C1 segment of cervical spinal cord (tissue), 14 donors: ENCODE measurements at regions not wholly inside any gene's neighbourhood (a gene's known extent, or its start where the extent isn't known, plus 50 kb on each side); places are given as distances from the start of the nearest gene placed in this dataset.

Experiments used
- DNase-seq, 14 donors: peaks; one replicate each; lab custom pipeline; 2025; lab: John Stamatoyannopoulos, UW

DNA sequence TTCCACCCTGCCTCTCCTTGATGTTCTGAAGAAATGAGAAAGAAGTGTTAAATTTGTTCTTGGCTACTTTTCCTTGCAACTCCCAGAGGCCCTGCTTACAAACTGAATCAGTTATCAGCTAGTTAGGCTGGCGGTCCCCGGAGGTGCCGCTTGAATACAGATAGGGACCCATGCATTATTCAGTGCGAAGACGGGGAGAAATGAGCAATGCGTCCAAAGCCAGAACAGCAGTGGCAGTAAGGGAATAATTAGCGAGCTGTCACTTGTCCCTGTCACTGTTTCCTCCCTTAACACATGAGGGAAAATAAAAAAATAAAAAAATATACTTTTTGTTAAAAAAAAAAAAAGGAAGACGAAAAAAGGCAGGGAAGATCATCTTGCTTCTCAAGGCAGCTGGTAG, 528.1 kb downstream of the MN1 start:
- no peak for DNase-seq

DNA sequence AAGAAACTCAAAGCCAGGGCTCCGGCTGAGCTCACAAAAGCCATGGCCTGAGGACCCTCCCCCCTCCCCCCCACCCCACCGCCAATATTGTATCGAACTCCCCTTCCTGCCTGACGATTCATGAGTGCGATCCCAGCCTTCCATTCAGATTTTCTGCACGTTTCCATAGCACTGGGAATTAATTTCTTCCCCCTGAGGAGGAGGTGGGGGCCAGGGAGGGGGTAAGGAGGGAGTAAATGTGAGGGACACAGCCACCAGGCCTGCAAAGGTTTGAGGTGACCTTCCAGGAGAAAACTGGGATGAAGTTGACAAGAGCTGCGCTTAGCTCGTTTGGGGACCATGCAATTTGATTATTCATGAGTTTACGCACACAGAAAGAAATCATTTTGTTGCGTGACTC, 527.7 kb downstream of the MN1 start:
- no peak for DNase-seq

DNA sequence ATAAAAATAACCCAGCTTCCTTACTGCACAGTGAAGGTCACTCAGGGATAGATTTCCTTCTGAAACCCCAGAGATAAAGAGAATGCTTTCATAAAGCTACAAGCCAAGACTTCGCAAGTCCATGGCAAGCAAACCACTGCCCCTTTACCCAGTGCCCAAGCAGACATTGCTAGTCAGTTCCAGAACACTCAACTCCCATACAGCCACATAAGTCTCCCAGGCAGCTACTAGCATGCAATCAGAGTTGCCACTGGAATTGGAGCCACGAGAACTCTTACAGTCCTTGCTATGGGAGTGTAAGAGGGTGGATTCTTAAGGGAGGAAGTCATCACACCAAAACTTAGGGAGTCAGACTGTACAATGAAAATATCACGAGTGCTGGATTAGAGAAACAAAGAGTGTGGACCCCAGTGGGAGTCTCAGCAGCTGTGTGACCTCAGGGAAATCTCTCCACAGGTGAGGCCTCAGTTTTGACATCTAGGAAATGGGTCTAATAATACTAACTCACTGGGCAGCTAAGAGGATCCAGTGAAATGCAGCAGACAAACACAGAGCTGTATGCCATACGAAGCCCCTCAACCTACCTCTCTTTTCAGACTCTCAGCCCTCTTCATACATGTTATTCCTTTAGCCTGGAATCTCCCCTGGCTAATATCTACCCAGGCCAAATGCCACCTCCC, 526.6 kb downstream of the MN1 start:
- DNase-seq = no peak

DNA sequence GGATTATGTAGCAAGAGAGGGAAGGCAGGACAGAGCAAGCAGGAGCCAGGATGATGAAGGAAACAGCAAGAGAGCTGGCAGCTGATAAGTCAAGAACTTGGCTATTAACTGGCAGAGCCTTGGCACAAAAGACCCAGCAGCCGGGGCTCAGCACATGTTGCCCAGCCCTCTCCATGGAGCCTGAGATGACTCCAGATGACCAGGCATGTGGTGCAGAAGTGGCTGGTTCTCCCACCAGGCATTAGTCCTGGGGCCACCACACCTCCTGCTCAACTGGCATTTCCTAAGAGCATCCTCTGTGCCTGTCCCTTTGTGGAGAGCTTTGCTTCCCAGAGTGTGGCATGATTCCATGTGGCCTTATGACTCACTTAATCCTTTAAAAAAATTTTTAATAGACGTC, 522.6 kb downstream of the MN1 start:
- no peak for DNase-seq

DNA sequence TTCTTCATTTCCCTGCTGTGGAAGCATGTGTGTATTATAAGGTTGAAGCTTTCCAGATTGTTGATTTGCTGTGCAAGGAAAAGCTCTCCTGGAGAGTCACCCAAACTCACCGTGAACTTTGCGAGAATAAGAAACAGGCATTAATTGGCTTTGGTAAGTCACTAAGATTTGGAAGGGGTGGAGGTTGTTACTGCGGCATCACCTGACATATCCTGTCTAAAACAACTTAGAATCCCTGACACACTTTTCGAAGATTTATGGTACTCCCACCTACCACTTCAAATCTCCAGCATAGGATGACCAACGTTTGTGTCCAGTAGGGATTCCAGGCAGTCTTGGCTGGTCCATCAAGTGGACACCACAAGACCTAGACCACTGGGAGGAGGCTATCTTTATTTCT, 518.3 kb downstream of the MN1 start:
- no peak for DNase-seq

DNA sequence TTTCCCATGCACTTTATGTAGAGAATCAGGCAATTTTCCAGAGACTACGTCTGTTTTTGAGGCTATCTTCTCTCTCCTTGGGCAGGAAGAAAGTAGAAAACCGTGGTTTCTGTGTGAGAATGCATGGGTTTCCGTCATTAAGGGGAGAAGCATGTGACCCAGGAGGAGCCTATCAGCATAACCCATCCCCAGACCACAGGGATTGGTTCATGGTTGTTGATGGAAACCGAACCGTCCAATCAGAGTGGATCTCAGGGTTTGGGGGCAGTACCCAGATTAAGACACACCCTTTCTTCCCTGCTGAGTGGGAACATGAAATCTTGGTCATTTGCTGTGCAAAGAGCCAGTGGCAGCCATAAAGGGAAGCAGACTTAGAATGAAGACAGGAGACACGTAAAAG, 517.8 kb downstream of the MN1 start:
- DNase-seq = no peak

DNA sequence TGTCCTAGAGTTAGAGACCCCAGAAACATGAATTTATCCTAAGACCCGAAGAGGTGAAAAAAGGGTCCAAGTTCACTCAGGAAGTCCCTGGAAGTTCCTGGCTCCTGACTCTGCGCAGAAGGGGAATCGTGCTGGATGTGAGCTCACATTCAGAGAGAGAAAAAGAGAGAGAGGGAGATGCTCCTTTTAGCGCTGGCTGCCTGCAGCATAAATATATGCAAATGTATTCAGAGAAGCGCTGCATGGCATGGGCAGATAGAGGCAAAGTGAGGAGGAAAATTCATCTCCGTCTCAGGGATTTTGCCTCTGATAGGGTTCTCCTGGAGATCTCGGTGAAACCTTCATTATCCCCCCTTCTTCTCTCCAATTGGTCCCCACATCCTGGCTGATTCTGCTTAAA, 517.2 kb downstream of the MN1 start:
- DNase-seq = no peak

DNA sequence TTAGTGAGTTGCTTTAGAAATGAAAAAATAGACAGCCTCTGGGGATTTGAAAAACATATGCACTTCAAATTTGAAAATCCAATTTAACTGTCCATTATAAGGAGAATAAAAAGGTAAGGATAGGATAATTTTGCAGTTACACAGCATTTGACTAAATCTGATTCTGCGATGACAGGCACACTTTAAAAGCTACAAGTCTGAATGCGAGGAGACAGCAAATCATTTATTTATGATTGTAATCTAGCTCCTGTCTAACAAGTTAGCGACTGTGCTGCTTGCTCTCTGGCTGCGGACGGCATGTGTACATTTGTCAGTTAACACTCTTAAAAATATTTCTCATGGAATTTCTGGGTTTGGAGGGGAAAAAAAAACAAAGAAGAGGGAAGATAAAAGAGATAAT, 514.8 kb downstream of the MN1 start:
- DNase-seq = no peak

DNA sequence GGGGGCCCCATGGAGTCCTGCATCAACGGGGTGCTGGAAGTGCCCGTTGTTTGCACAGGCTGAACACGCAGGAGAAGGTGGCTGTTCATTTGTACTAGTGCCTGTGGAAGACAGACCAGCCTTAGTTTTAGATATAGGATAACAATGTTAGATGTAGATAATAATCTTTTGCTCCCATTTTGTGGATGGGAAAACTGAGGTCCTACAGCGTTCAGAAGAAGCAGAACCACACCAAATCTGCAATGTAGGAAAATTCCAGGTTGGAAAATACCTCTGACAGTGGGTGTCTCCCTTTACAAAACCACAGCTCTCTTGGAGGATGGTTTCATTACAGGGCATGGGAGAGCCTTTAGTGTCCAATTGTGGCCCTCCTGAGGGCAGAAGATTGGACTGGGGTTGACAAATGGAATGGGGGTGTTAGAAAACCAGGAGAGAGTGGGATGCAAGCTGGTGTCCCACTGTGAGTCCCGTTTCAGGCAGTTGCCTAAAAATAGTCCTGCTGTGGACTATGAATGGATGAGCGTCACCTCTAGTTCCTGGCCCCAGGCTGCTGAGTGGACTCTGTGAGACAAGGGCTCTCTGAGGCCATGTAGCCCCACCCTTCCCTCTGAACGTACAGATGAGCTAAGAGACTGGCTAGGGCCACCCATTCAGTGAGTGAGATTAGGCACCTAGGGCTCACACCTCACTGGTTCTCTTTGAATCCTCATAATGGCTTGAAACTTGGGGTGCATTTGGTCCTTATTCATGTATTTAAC, 508.8 kb downstream of the MN1 start:
- no peak for DNase-seq

DNA sequence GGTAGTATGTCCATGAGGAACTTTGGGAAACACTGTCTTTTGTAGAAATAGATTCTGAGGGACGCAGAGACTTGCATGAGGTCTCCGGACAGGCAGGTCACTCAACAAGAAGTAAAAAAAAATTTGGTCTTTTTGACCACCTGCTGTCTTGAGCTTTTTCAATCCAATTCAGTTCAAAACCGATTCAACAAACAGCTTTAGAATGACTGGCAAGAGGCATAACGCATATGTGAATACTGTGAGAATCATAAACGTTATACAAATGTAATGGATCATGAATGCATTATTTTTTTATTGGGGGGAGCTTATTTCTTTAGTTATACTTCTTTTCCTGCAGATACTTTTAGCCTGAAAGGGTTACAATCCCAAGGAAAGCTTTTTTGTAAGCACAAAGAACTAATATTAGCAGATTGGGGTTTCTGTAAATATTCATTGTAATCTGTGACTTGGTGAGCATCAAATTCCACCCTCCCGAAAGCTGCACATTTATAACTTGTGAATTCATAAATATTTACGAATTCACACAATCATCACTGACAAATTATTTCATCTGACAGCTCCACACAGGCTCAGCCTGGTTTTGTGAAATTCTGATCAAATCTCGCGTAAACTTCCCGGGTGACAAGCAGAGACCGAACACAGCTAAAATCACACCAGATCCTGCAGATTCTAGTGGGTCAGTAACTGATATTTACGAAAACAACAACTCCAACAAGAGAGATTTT, 507.7 kb downstream of the MN1 start:
- no peak for DNase-seq

DNA sequence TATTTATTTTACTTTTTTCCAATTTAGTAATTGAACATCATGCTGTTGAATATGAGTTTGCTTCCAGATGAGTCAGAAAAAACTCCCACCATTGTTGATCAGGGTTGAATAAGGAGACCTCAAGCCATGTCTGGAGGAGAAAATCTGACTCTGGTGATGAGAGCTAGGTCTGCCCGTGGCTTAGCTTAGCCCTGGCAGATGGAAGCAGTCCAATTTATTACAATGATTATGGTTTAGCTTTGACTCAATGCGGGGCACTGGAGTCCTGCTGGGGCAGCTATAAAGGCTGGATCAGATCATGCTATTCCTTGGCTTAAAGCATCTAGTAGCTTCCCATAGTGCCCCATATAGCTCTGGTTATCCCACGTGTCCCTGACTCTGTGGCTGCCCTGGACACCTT, 506.5 kb downstream of the MN1 start:
- no peak for DNase-seq

DNA sequence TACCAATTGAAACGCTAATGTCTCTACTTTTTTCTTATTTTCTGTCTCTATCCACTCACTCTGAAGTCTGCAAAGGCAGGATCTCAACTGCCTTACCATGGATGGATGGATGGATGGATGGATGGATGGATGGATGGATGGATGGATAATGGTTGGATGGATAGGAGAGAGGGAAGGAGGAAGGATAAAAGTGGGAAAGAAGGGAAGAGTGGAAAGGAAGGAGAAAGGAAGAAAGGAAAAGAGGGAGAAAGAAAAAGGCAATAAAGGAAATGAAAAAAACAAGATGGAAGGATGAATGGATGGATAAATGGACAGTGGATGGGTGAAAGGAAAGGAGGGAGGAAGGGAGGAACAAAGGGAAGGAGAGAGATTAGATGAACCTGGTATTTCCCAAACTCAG, 506.0 kb downstream of the MN1 start:
- no peak for DNase-seq

DNA sequence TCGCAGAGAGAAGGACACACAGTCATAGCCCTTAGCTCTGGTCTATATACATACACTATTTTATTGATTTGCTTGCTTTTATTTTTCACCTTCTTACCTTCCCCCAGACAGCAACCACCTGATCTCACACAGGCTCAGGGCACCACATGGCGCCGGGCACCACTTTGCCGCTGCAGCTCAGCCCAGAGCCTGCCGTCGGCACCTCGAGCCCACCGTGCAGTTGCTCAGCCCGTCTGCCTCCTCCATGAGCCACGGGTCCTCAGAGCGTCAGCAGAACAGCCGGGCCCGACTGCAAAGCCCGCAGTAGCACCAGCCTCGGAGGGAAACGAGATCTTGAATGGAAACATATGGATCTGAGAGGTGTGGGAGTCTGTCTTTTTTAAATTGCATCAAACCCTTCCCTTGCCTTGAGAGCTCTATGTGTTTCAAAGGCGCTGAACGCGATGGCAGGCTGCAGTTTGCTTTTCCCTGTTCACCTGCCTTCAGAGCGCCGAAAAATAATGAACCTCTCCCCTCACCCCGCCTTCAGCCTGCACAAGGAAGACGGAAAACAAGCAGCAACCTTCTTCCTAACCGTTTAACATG, 505.4 kb downstream of the MN1 start:
- no peak for DNase-seq

DNA sequence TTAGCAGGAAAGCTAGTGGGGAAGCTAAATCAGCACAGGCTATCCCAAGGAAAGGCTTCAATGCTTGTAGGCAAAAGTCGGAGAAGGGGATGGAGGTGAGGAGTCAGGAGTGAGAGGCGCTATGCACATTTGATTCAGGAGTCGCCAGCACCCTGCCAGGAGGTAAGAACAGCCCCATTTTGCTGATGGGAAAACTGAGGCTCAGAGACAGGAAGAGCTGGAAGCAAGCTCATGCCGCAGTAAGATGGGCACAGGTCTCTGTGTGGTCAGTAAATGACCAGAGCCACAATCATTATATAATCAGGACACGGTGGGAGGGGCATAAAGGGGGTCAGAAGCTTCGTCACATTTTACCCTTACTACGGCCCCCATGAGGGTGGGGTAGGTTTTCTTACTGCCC, 504.4 kb downstream of the MN1 start:
- no peak for DNase-seq

DNA sequence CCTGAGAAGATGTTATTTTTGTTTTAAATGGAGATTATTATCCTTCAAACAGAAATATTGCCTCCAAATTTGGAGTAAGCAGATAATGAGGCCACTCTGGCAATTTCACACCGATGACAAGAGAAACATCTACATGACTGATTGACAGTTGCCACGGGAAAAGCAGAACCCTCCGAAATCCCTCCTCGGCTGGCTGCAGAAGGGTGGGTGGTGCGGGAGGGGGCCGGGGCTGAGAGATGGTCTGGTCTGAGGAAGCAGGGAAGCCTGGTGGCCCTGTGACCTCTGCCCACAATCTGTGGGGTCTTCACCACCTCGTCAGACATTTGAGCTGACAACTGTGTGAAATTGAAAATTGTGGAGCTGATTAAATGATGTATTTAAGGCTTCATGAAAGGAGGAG, 503.2 kb downstream of the MN1 start:
- no peak for DNase-seq

DNA sequence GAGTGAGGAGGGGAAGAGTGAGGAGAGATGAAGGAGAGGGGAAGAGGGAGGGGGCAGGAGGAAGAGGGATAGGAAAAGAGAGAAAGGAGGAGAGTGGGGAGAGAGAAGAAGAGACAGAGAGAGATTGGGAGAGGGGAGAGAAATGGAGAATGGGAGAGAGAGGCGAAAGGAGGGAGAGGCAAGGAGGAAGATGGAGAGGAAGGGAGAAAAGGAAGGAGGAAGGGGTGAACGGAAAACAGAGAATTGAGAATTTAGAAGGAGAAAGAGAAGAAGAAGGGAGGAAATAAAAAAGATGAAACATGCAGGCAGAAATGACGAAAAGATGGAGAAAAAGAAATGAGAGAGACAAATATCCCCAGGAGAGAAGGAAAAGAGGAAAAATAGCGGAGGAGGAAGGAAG, 502.8 kb downstream of the MN1 start:
- no peak for DNase-seq

DNA sequence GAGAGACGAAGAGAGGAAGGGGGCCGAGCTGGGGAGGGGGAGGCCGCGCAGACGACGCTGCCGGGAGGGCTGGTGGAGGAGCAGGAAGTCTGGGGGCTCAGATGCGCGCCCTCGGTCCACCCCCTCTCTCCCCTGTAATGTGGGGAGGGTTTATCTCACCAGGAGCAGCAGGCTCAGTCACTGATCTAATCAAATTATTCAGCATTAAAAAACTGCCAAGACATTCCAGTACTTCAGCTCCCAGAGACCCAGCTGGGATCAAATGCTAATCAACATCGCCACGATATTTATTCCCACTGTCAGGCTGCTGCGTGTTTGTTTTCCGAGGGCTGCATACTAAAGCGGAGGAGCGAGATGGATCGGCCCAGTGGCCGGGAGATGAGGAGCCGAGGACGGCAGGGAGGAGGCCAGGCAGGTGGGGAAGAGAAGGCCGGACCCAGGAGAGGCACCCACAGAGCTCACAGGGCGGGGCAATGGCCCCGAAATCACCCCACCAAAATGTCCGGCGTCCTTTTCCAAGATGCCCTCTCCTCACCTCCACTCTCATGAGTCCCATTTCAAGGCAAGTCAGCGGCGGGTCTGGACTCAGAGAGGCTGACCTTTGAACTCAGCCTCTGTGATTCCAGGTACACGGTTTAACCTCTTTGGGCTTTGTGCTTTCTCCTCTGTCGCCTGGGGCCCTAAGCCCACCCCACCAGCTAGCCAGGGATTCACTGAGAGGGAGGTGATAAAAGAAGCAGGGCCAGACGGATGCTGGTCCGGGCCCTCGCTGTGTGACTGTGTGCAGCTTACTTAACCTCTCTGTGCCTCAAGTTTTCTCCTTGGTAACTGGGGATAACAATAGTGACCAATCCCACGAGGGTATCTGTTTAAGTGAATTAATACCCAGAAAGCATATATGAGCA, 502.1 kb downstream of the MN1 start:
- DNase-seq = no peak

DNA sequence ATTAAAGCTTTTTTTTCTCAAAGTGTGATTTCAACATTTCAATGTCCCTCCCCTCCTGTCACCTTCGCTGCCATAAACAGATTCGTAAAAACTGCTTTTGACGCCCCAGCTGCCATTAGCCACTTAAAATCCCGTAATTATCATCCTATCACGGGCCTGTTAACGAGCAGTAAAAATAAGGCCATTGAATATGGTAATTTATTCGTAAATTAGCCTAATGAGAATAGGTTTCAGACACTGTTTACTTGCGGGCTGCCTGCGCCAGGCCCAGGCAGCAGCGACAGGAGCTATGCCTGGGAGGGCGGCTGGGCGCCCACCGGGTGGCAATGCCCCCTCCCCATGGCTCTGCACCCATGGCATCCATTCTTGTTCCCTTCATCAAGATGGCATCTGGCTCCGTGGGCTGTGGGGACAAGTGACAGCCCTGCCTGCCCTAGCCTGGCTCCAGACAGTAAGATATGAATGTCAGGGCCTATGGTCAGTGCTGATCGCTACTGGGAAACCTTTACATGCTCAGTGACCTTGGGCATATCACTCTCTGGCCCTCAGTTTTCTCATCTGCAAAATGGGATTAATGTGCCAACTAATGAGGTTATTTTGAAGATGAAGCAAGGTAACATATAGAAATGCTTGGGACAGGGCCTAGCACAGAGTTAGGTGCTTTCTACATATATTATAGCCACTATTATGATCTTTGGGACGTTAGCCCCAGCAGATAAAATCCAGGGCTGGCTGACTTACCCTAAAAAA, 500.8 kb downstream of the MN1 start:
- DNase-seq = no peak

DNA sequence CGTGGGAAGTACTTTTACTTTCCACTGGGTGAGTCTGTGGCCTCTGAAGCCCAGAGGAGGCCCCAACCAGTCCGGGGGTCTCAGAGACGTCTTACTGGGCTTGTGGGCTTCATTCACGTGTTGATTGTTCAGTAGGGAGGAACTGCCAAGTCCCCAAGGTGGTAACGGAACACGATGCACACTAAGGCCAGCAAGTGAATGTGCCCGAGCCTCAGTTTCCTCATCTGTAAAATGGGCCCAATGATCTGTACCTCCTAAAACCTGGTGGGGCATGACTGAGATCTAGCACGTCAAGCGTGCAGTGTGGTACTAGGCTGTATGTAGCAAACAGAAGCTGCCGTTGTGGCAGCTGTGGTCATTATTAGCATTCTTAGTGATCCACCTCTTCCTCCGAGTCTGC, 499.1 kb downstream of the MN1 start:
- no peak for DNase-seq

DNA sequence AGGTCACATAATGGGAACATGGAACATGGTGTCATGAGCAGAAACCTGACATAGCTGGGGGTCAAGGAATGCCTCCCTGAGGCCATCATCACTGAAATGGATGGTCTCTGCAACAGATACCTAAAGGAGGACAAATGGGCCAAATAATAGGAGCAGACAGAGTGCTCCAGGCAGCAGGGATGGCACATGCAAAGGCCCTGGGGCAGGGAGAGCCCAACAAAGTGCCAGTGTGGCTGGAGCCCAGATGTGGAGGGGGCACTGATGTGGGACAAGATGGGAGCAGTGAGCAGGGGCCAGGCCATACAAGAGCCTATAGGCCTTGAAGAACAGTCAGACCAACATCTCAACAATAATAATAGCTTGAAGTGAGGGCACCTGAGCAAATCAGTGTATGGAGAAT, 497.8 kb downstream of the MN1 start:
- DNase-seq = no peak

DNA sequence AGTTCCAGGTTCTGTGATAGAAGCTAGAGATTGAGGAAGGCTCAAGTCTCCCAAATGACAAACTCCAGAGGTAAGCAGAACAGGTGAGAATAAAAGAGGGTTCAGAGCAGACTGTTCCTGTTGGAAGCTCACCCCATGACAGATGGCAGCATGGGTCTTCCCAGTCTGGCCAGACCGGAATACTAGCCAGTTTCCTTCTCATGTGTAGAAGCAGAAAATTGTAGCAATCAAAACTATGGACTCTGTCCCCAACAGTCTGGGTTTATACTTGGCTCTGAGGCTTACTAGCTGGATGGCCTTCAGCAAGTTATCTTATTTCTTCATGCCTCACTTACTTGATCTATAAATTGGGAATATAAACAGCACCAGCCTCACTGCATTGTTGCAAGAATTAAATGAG, 494.8 kb downstream of the MN1 start:
- no peak for DNase-seq
